Nephron progenitor cell (in vitro differentiated cells): ENCODE measurements at regions not wholly inside any gene's neighbourhood (a gene's known extent, or its start where the extent isn't known, plus 50 kb on each side); places are given as distances from the start of the nearest gene placed in this dataset.
A peak's percentile ranks its signal among the peaks of the same experiment; 100 is the strongest.

Source experiments
- DNase-seq: peaks from one replicate; pipeline ENCODE4 v3.0.0; 2021
- H3K27ac Mint-ChIP-seq: 2 replicates; pipeline ENCODE4 v1.8.0; 2021; ENCODE audit warnings: mild to moderate bottlenecking, moderate library complexity, mixed read lengths
- H3K27me3 Mint-ChIP-seq: 2 replicates; pipeline ENCODE4 v1.8.0; 2021; ENCODE audit warnings: mild to moderate bottlenecking, low read depth, mixed read lengths; ENCODE audit not compliant: poor library complexity
- H3K36me3 Mint-ChIP-seq: 2 replicates; pipeline ENCODE4 v1.8.0; 2021; ENCODE audit warnings: low read depth, mixed read lengths
- H3K4me1 Mint-ChIP-seq: 2 replicates; pipeline ENCODE4 v1.8.0; 2021; ENCODE audit warnings: mixed read lengths
- H3K4me3 Mint-ChIP-seq: 2 replicates; pipeline ENCODE4 v1.8.0; 2021; ENCODE audit warnings: mild to moderate bottlenecking, moderate library complexity, mixed read lengths
- H3K9me3 Mint-ChIP-seq: 2 replicates; pipeline ENCODE4 v1.8.0; 2021; ENCODE audit warnings: mild to moderate bottlenecking, moderate library complexity, mixed read lengths
- TF ChIP-seq, protein P1 (sequence below): fragments of 200-600 bp; sonication (generic); IDR thresholded peaks from 2 replicates; pipeline ENCODE4 v1.5.0; 2021; ENCODE audit warnings: antibody characterized with exemption

GRCh38 chr3:82342521-82342920 is 581.1 kb upstream of the GBE1 start:
- TF ChIP-seq, protein P1, sequence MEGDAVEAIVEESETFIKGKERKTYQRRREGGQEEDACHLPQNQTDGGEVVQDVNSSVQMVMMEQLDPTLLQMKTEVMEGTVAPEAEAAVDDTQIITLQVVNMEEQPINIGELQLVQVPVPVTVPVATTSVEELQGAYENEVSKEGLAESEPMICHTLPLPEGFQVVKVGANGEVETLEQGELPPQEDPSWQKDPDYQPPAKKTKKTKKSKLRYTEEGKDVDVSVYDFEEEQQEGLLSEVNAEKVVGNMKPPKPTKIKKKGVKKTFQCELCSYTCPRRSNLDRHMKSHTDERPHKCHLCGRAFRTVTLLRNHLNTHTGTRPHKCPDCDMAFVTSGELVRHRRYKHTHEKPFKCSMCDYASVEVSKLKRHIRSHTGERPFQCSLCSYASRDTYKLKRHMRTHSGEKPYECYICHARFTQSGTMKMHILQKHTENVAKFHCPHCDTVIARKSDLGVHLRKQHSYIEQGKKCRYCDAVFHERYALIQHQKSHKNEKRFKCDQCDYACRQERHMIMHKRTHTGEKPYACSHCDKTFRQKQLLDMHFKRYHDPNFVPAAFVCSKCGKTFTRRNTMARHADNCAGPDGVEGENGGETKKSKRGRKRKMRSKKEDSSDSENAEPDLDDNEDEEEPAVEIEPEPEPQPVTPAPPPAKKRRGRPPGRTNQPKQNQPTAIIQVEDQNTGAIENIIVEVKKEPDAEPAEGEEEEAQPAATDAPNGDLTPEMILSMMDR, result no peak
- H3K27me3 Mint-ChIP-seq, result peaks cover 3% of the 10 kb centered on the region
- no peaks in the 10 kb centered on the region for H3K4me1 Mint-ChIP-seq
- DNase-seq, result no peak
- no peak overlapping the region for H3K27ac Mint-ChIP-seq
- H3K4me3 Mint-ChIP-seq, result no peak overlapping the region
- H3K36me3 Mint-ChIP-seq, result no peaks in the 10 kb centered on the region
- H3K9me3 Mint-ChIP-seq, result no peaks in the 10 kb centered on the region

DNA sequence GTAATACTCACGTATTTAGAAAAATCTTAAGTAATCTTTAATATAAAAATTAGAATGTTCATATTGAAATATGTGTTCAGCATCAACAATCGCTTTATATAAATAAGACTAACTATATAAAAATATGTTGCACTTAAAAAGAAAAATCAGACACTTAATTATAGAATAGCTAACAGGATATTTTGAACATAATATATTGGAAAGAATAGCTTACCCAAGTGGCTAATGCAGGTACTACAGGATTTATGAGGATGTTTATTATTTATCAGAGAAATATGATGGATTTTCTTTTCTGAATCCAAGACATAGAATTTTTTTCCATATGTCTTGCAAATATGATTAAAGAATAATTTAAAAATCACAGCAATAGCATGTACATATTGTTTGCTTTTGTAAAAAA is 567.9 kb upstream of the GBE1 start:
- no peak overlapping the region for H3K4me3 Mint-ChIP-seq
- peaks cover 3% of the 10 kb centered on the region for H3K27me3 Mint-ChIP-seq
- no peaks in the 10 kb centered on the region for H3K9me3 Mint-ChIP-seq
- H3K4me1 Mint-ChIP-seq, result no peaks in the 10 kb centered on the region
- TF ChIP-seq, protein P1, result peak; percentile 48
- no peak for DNase-seq
- no peaks in the 10 kb centered on the region for H3K36me3 Mint-ChIP-seq
- H3K27ac Mint-ChIP-seq, result no peak overlapping the region

DNA sequence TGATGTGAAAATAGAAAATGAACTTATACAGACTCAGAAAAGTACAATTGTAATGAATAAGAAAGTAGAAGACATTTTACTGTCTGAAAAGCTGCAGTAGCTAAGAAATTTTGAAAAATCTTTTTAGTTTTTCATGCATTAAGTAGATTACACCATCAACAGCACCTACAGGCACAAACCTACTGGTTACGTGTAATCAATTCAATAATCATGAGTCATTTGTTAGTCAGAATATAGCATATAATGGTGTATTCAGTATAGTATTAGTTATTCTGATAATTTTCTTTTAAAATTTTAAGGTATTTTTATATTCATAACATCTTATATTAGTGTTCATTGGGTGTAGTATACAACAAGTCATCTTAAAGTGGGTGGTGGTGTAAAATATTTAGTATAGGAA is 550.5 kb upstream of the GBE1 start:
- H3K27me3 Mint-ChIP-seq, result no peaks in the 10 kb centered on the region
- DNase-seq, result no peak
- no peaks in the 10 kb centered on the region for H3K4me1 Mint-ChIP-seq
- no peak overlapping the region for H3K4me3 Mint-ChIP-seq
- TF ChIP-seq, protein P1, result no peak
- no peaks in the 10 kb centered on the region for H3K9me3 Mint-ChIP-seq
- no peak overlapping the region for H3K27ac Mint-ChIP-seq
- no peaks in the 10 kb centered on the region for H3K36me3 Mint-ChIP-seq

DNA sequence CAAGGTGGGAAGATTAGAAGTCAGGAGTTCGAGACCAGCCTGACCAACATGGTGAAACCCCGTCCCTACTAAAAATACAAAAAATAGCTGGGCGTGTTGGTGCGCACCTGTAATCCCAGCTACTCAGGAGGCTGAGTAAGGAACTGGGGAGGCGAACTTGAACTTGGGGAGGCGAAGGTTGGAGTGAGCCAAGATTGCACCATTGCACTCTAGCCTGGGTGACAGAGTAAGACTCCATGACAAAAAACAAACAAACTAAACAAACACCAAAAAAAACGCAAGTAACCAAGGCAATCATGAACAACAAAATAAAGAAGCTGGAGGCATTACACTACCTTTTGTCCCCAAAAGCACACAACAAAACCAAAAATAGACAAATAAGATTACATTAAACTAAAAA is 547.3 kb upstream of the GBE1 start:
- H3K9me3 Mint-ChIP-seq, result no peaks in the 10 kb centered on the region
- no peaks in the 10 kb centered on the region for H3K4me1 Mint-ChIP-seq
- no peaks in the 10 kb centered on the region for H3K27me3 Mint-ChIP-seq
- no peak overlapping the region for H3K4me3 Mint-ChIP-seq
- DNase-seq, result no peak
- TF ChIP-seq, protein P1, result no peak
- no peak overlapping the region for H3K27ac Mint-ChIP-seq
- H3K36me3 Mint-ChIP-seq, result no peaks in the 10 kb centered on the region

DNA sequence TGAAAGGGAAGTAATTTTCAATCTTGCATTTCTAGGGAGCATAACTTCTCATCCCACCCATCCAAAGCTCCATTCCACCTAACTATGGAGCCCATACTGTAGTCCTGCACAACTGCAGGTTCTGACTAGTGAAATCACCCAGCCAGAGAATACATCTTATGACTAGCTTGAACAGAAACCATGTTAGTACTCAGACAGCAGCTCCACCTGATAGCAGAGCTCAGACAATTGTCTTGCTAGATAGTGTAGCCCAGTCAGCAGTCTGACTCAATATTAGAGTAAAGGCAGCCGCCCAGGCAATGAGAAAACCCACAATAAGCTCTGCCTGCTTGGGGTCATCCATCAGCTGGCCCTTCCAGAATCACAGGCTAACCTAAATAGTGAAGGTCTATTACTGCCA is 544.7 kb upstream of the GBE1 start:
- Mint-ChIP-seq H3K27ac (no peak overlapping the region), H3K9me3 (no peaks in the 10 kb centered on the region), H3K4me3 (no peak overlapping the region), H3K36me3 (no peaks in the 10 kb centered on the region), H3K4me1 (no peaks in the 10 kb centered on the region), H3K27me3 (no peaks in the 10 kb centered on the region)
- DNase-seq, result no peak
- TF ChIP-seq, protein P1, result no peak

DNA sequence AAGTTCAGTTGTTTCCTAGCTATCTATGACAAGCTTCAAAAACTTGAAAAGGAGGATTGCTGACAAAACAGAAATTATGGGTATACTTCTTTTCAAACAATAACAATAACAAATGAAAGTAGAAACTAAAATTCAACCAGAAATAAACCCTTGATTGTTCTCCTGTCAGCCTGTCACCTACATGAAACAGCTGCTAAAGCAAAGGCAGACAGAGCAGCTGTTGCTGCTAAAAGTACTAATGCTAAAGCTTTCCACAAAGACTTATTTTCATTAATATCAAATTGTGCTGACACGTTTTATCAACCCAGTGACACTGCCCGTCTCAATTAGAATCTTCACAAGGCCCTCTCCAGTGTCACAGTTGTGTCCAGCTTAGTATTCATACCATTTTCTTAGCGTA is 533.2 kb upstream of the GBE1 start:
- TF ChIP-seq, protein P1, result no peak
- no peak for DNase-seq
- no peaks in the 10 kb centered on the region for H3K36me3 Mint-ChIP-seq
- H3K27ac Mint-ChIP-seq, result no peak overlapping the region
- no peaks in the 10 kb centered on the region for H3K4me1 Mint-ChIP-seq
- no peaks in the 10 kb centered on the region for H3K27me3 Mint-ChIP-seq
- H3K9me3 Mint-ChIP-seq, result no peaks in the 10 kb centered on the region
- H3K4me3 Mint-ChIP-seq, result no peak overlapping the region
